ENCODE measurements at regions not wholly inside any gene's neighbourhood (a gene's known extent, or its start where the extent isn't known, plus 50 kb on each side); places are given as distances from the start of the nearest gene placed in this dataset.

DNA sequence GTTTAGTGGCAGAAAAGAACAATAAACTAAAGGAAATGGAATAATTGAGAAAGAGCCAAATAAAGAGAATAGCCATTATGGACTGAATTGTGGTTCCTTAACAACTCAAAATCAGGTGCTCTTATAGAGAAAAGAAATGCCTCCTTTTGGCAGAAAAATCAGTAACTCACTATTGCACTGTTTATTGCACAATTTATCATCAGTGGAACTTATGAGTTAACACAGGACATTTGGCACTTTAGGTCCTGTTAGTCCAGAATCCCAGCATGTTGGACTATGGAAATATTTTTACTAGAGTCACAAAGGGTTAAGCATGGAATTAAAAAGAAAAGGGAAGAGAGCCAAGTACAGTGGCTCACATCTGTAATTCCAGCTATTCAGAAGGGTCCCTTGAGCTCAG is 53.8 kb upstream of the JMY start:
- Mint-ChIP-seq H3K27me3 (peaks cover 0 to 7% of the 10 kb centered on the region in 2 donors), H3K9me3 (no peaks in the 10 kb centered on the region), H3K4me1 (no peaks in the 10 kb centered on the region), H3K36me3 (no peaks in the 10 kb centered on the region), H3K27ac (no peak overlapping the region), H3K4me3 (no peak overlapping the region)
- DNase-seq (no peak), ATAC-seq (replicated peaks) (no peak)

DNA sequence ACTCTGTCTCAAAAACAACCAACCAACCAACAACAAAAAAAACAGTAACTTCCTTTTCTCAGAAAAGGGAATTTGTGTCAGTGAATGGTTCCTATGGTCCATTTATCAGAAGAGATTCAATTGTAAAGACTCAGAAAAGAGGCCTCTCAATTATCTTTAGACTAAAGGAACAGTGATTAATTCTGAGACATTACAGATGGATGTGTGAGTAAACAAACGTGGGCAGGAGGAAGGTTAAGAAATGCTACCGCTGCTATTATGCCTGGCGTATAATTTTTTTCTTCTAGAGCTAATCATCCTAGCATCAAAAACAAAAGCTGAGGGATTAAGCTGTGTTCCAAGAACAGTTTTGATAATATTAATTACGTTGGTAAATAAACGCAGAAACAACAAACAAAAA is 52.9 kb upstream of the JMY start:
- H3K4me3 Mint-ChIP-seq, result no peak overlapping the region
- H3K27me3 Mint-ChIP-seq, result peaks cover 0 to 7% of the 10 kb centered on the region in 2 donors
- DNase-seq (no peak), ATAC-seq (replicated peaks) (no peak)
- H3K9me3 Mint-ChIP-seq, result no peaks in the 10 kb centered on the region
- H3K36me3 Mint-ChIP-seq, result no peaks in the 10 kb centered on the region
- no peaks in the 10 kb centered on the region for H3K4me1 Mint-ChIP-seq
- H3K27ac Mint-ChIP-seq, result peak overlapping the region; percentile 14

DNA sequence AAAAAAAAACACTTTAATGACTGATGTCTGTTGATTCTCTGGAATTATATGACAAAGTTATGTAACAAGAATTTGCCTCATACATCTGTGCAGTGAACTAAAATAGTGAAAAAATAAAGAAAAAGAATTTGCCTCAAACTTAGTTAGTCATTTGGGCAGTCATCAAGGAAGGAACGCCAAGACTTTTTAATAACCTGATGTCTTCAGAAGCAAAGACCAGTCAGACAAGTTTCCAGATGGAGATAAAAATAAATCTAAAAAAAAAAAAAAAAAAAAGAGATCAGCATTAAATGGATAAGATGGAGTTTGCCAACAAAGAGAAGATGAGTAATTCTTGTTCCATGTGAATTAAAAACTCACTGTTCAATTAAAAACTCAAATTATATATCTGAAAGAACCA is 52.3 kb upstream of the JMY start:
- no peaks in the 10 kb centered on the region for H3K9me3 Mint-ChIP-seq
- no peak overlapping the region for H3K4me3 Mint-ChIP-seq
- H3K27ac Mint-ChIP-seq, result no peak overlapping the region
- no peak for DNase-seq
- H3K4me1 Mint-ChIP-seq, result no peaks in the 10 kb centered on the region
- peaks cover 0 to 7% of the 10 kb centered on the region in 2 donors for H3K27me3 Mint-ChIP-seq
- no peak for ATAC-seq (replicated peaks)
- H3K36me3 Mint-ChIP-seq, result no peaks in the 10 kb centered on the region

DNA sequence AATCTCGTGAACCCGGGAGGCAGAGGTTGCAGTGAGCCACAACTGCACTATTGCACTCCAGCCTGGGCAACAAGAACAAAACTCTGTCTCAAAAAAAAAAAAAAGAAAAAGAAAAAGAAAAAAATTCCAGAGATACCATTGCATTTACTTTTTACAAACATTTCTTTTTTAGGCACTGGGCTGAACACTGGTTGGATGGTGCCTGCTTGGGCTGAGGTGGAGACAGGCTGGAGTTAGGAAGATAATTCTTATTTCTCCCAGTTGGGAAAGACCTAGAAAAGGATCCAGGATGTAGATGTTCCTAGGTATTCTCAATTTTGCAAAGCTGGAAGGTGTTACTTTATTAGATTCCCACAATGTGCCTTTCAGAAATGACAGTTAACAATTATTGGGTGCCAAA is 49.9 kb upstream of the JMY start:
- no peaks in the 10 kb centered on the region for H3K4me1 Mint-ChIP-seq
- DNase-seq, result no peak
- H3K9me3 Mint-ChIP-seq, result no peaks in the 10 kb centered on the region
- H3K27ac Mint-ChIP-seq, result no peak overlapping the region
- H3K27me3 Mint-ChIP-seq, result peaks cover 0 to 7% of the 10 kb centered on the region in 2 donors
- H3K4me3 Mint-ChIP-seq, result no peak overlapping the region
- no peaks in the 10 kb centered on the region for H3K36me3 Mint-ChIP-seq
- no peak for ATAC-seq (replicated peaks)

All from stimulated activated naive B cell treated with anti-CD40 and anti-IgM and Interleukin-4, amounts not matched to agents 10 μg/mL and 1 μg/mL and 100 μg/mL, for 72 hours (primary cell).